ENCODE measurements at regions not wholly inside any gene's neighbourhood (a gene's known extent, or its start where the extent isn't known, plus 50 kb on each side); places are given as distances from the start of the nearest gene placed in this dataset.

DNA sequence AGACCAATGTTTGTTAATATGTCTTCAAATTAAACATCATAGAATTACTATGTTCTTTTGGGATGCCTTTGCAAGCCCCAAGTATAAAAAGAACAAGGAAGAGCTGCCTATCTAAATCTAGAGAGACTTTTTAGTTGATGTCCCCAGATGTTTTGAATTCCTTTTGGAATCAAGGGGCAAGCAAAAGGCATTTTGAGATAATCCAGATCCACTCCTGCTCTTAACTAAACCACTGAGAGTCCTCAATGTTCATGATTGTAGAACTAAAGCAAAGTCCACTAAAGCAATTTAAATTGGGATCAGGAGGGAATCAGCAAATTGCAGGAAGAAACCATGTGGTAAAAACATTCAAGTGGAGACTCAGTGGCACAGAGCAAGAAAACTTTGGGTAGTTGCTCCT is 558.5 kb upstream of the VRK2 start:
- H3K9me3 ChIP-seq (ENCODE audit: control insufficient read depth, low read depth, low read length): no peaks in the 10 kb centered on the region
- H3K4me1 ChIP-seq (ENCODE audit: insufficient read depth, low read length): no peaks in the 10 kb centered on the region
- no peak for DNase-seq
- Mint-ChIP-seq H3K36me3 (ENCODE audit: insufficient read depth in 1 of 3, low read depth in 3 of 3) (no peaks in the 10 kb centered on the region), H3K9me3 (no peaks in the 10 kb centered on the region), H3K27me3 (ENCODE audit: low read depth) (no peaks in the 10 kb centered on the region), H3K4me1 (no peaks in the 10 kb centered on the region), H3K4me3 (no peak overlapping the region), H3K27ac (no peak overlapping the region)
- no peaks in the 10 kb centered on the region for H4K20me1 ChIP-seq (ENCODE audit: control insufficient read depth, insufficient read depth, insufficient read length)
- no peak overlapping the region for H2BK5ac ChIP-seq (ENCODE audit: insufficient read length, low read length)
- H2BK120ac ChIP-seq (ENCODE audit: low read depth, low read length, poor library complexity, severe bottlenecking): no peak overlapping the region
- no peaks in the 10 kb centered on the region for H3K23me2 ChIP-seq (ENCODE audit: insufficient read length, low read depth, low read length, poor library complexity, severe bottlenecking)
- H2BK15ac ChIP-seq (ENCODE audit: low read depth, low read length): no peak overlapping the region
- no peak overlapping the region for H3K4me2 ChIP-seq (ENCODE audit: insufficient read depth, insufficient read length, low read length)
- no peaks in the 10 kb centered on the region for H3K79me2 ChIP-seq (ENCODE audit: insufficient read depth, low read length)
- no peak overlapping the region for H4K91ac ChIP-seq (ENCODE audit: insufficient read length, low read depth, low read length)
- no peak overlapping the region for H2AFZ ChIP-seq (ENCODE audit: low read length)
- H3K79me1 ChIP-seq (ENCODE audit: insufficient read depth, low read depth, low read length, poor library complexity, severe bottlenecking): no peaks in the 10 kb centered on the region
- H3K27ac ChIP-seq (ENCODE audit: insufficient read length, low read depth, low read length): no peak overlapping the region
- TF ChIP-seq, protein P1, sequence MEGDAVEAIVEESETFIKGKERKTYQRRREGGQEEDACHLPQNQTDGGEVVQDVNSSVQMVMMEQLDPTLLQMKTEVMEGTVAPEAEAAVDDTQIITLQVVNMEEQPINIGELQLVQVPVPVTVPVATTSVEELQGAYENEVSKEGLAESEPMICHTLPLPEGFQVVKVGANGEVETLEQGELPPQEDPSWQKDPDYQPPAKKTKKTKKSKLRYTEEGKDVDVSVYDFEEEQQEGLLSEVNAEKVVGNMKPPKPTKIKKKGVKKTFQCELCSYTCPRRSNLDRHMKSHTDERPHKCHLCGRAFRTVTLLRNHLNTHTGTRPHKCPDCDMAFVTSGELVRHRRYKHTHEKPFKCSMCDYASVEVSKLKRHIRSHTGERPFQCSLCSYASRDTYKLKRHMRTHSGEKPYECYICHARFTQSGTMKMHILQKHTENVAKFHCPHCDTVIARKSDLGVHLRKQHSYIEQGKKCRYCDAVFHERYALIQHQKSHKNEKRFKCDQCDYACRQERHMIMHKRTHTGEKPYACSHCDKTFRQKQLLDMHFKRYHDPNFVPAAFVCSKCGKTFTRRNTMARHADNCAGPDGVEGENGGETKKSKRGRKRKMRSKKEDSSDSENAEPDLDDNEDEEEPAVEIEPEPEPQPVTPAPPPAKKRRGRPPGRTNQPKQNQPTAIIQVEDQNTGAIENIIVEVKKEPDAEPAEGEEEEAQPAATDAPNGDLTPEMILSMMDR (conservative IDR thresholded peaks at IDR 0.05): no peak
- H2AK5ac ChIP-seq (ENCODE audit: insufficient read length, low read length): no peak overlapping the region
- H3K27me3 ChIP-seq (ENCODE audit: insufficient read depth, low read length): no peaks in the 10 kb centered on the region
- no peak overlapping the region for H3K14ac ChIP-seq (ENCODE audit: insufficient read depth, low read length)
- no peak overlapping the region for H4K8ac ChIP-seq (replicated peaks; ENCODE audit: insufficient read length, low read depth, low read length)
- H3K56ac ChIP-seq (ENCODE audit: insufficient read length, low read depth, low read length): no peak overlapping the region
- H2BK20ac ChIP-seq (ENCODE audit: low read depth, low read length, poor library complexity, severe bottlenecking): no peak overlapping the region
- H3T11ph ChIP-seq (ENCODE audit: low read length): no peak overlapping the region
- H3K18ac ChIP-seq (ENCODE audit: insufficient read length, low read depth, low read length): no peak overlapping the region
- no peak overlapping the region for H3K4ac ChIP-seq (ENCODE audit: low read depth, low read length)
- H3K23ac ChIP-seq (ENCODE audit: insufficient read length, low read depth, low read length): no peak overlapping the region
- H3K9ac ChIP-seq (ENCODE audit: extremely low read depth, insufficient read length, low read length): no peak overlapping the region
- no peak overlapping the region for H2BK12ac ChIP-seq (ENCODE audit: insufficient read length, low read depth, low read length)
- no peak overlapping the region for H4K5ac ChIP-seq (ENCODE audit: insufficient read length, low read depth, low read length)

Data from H9 (cell line).